Glomerular endothelial cell (primary cell): ENCODE measurements at regions not wholly inside any gene's neighbourhood (a gene's known extent, or its start where the extent isn't known, plus 50 kb on each side); places are given as distances from the start of the nearest gene placed in this dataset.
"Not testable (repeated sequence)": the region's sequence is repeated elsewhere in the genome, so short reads cannot be mapped to it uniquely, and the experiment has no call there.

Source experiments
- DNase-seq: peaks from one replicate; pipeline ENCODE4 v3.0.0-alpha.2; 2011; ENCODE audit warnings: low read depth, low spot score; ENCODE audit errors: extremely low read depth

GRCh38 chr16:64090327-64090726 is 1031.5 kb downstream of the CDH11 start:
- DNase-seq: no peak

GRCh38 chr16:64089697-64090096 is 1032.2 kb downstream of the CDH11 start:
- no peak for DNase-seq

GRCh38 chr16:64088838-64089237 is 1033.0 kb downstream of the CDH11 start:
- DNase-seq: no peak

GRCh38 chr16:64085296-64085695 is 1036.6 kb downstream of the CDH11 start:
- DNase-seq: no peak

- no peak for DNase-seq
These were observed 1037.2 kb downstream of the CDH11 start for GRCh38 chr16:64084706-64085105.

GRCh38 chr16:64083428-64084129 is 1038.3 kb downstream of the CDH11 start:
- no peak for DNase-seq

- DNase-seq: no peak
These were observed 1044.6 kb downstream of the CDH11 start for GRCh38 chr16:64077242-64077641.

GRCh38 chr16:64074706-64075105 is 1047.2 kb downstream of the CDH11 start:
- DNase-seq: no peak

- not testable (repeated sequence) for DNase-seq
These were observed 1049.6 kb downstream of the CDH11 start for GRCh38 chr16:64072131-64072730.

GRCh38 chr16:64065523-64065922 is 1056.3 kb downstream of the CDH11 start:
- DNase-seq: no peak

GRCh38 chr16:64061621-64062020 is 1060.2 kb downstream of the CDH11 start:
- no peak for DNase-seq

GRCh38 chr16:64060631-64061030 is 1061.2 kb downstream of the CDH11 start:
- DNase-seq: no peak

- no peak for DNase-seq
These were observed 1063.2 kb downstream of the CDH11 start for GRCh38 chr16:64058685-64059084.

- DNase-seq: no peak
These were observed 1070.0 kb downstream of the CDH11 start for GRCh38 chr16:64051824-64052223.

GRCh38 chr16:64047878-64048277 is 1074.0 kb downstream of the CDH11 start:
- no peak for DNase-seq

- no peak for DNase-seq
These were observed 1074.7 kb downstream of the CDH11 start for GRCh38 chr16:64047207-64047606.

- no peak for DNase-seq
These were observed 1086.5 kb downstream of the CDH11 start for GRCh38 chr16:64035337-64035736.

GRCh38 chr16:64019339-64019738 is 1102.5 kb downstream of the CDH11 start:
- DNase-seq: no peak

GRCh38 chr16:64017796-64018195 is 1104.1 kb downstream of the CDH11 start:
- DNase-seq: no peak

- DNase-seq: no peak
These were observed 1108.0 kb downstream of the CDH11 start for GRCh38 chr16:64013856-64014255.

GRCh38 chr16:64012166-64012565 is 1109.7 kb downstream of the CDH11 start:
- DNase-seq: no peak

- DNase-seq: no peak
These were observed 1110.2 kb downstream of the CDH11 start for GRCh38 chr16:64011650-64012049.

GRCh38 chr16:64008131-64008530 is 1113.7 kb downstream of the CDH11 start:
- DNase-seq: no peak
